ENCODE measurements at regions not wholly inside any gene's neighbourhood (a gene's known extent, or its start where the extent isn't known, plus 50 kb on each side); places are given as distances from the start of the nearest gene placed in this dataset.

- TF ChIP-seq EZH2phosphoT487 (IDR thresholded peaks at IDR 0.05; ENCODE audit: borderline replicate concordance, low read length) (no peak), CTCF (IDR thresholded peaks at IDR 0.05; ENCODE audit: low read depth, low read length, poor library complexity, severe bottlenecking) (no peak)
Measured at GRCh38 chr15:69669446-69669845, 216.8 kb downstream of the RPLP1 start.

Measured in DOHH2 (cell line).